ENCODE measurements at regions not wholly inside any gene's neighbourhood (a gene's known extent, or its start where the extent isn't known, plus 50 kb on each side); places are given as distances from the start of the nearest gene placed in this dataset.

DNA sequence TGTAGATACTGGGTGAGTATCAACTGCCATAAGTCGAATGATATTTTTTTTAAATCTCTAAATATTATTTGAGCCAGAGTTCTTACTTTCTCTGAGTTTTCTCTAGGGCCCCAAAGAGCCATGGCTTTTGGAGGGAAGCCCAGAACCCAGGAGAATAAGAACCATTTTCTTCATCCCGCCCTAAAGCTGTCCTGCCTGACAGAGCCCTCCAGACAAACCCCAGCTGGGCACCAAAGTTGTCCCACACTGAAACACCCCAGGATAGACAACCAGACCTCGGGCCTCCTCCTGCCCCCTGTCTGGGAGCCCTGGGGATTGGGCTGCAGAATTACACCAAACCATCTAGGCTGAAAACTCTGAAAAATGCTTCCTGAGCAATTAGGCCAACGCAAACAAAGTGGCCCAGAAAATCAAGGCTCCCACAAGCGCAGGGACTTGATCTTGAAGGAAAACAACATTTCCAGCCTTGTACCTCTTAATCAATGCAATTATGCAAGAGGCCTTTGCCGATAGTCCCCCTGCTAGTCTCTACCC is 113.1 kb downstream of the RRAGC start:
- H3K36me3 ChIP-seq (ENCODE audit: insufficient read depth, low read length) = no peaks in the 10 kb centered on the region
- no peak overlapping the region for H3K4me3 ChIP-seq (ENCODE audit: low read length)
- no peak overlapping the region for H3K9ac ChIP-seq (ENCODE audit: low read depth, low read length)
- H3K27me3 ChIP-seq (ENCODE audit: control insufficient read depth, insufficient read depth, low read length) = no peaks in the 10 kb centered on the region
- no peaks in the 10 kb centered on the region for H3K9me3 ChIP-seq (replicated peaks; ENCODE audit: low read length)
- H3K4me1 ChIP-seq (ENCODE audit: control insufficient read depth, insufficient read depth, low read length) = no peaks in the 10 kb centered on the region
- H3K4me2 ChIP-seq (ENCODE audit: low read length) = no peak overlapping the region

DNA sequence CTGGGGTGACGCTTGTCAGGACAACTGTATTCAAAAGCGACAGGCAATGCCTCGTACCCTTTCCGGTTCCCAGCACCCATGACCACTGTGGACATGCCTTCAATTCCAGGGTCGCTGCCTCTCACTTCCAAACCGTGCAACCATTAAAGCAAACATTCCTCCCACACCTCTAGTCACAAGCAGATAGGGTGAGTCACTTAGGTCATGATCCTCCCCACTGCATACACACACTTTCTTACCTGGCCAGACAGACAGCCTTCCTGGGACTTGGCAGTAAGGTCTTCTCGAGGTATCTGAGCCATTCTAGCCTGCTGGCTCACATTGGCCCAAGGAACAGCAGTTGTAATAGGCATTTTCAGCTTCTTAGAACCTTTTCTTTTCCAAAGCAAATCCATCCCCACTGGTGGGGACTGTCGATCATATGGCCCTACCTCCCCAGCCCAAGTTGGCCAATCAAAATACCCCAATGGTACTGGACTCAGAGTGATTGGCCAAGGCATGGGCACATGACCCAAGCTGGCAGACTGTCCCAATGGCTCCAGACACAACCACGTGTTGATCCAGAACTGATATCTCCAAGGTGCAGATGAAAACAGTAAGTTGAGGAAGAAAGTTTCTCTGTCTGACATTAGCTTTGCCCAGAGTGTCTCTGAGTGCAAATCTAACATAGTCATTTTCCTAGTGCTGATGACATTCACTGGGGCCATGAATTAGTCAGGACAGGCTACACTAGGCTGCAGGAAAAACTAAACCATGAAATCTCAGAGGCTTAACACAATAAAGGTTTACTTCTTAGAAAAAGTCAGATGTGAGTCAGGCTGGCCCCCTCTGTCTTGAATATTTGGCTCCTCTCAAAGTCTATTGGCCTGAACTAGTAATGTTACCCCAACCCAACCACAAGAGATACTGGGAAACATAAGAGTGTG is 113.8 kb downstream of the RRAGC start:
- H3K4me3 ChIP-seq (ENCODE audit: low read length) = no peak overlapping the region
- H3K4me2 ChIP-seq (ENCODE audit: low read length) = no peak overlapping the region
- H3K9ac ChIP-seq (ENCODE audit: low read depth, low read length) = no peak overlapping the region
- H3K4me1 ChIP-seq (ENCODE audit: control insufficient read depth, insufficient read depth, low read length) = no peaks in the 10 kb centered on the region
- no peaks in the 10 kb centered on the region for H3K9me3 ChIP-seq (replicated peaks; ENCODE audit: low read length)
- no peaks in the 10 kb centered on the region for H3K27me3 ChIP-seq (ENCODE audit: control insufficient read depth, insufficient read depth, low read length)
- H3K36me3 ChIP-seq (ENCODE audit: insufficient read depth, low read length) = no peaks in the 10 kb centered on the region

DNA sequence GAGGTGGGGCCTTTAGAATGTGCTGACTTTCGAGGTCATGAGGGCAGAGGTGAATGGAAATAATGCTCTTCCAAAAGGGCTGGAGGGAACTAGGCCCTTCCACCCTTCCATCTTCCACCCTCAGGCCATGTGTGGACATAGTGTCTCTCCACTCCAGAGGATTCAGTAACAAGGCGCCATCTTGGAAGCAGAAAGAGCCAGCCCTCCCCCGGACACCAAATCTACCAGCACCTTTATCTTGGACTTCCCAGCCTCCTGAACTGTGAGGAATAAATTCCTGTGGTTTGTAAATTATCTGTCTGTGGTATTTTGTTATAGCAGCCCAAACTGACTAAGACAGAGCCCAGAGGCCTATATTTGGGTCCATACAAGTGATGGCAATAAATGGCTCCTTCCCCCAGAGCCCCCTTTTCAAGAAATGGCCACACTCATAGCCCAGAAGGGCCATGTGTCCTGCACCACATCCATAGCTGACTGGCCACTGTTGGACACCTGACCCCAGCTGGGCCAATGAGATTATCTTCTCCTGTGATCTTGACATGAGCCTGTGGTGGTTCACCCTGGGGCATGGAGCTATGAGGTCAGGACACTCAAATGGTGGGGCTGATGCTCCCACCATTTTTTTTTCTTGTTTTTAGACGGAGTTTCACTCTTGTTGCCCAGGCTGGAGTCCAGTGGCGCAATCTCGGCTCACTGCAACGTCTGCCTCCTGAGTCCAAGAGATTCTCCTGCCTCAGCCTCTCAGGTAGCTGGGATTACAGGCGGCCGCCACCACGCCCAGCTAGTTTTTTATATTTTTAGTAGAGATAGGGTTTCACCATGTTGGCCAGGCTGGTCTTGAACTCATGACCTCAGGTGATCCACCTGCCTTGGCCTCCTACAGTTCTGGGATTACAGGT is 114.9 kb downstream of the RRAGC start:
- no peaks in the 10 kb centered on the region for H3K4me1 ChIP-seq (ENCODE audit: control insufficient read depth, insufficient read depth, low read length)
- no peak overlapping the region for H3K4me3 ChIP-seq (ENCODE audit: low read length)
- no peak overlapping the region for H3K9ac ChIP-seq (ENCODE audit: low read depth, low read length)
- no peaks in the 10 kb centered on the region for H3K36me3 ChIP-seq (ENCODE audit: insufficient read depth, low read length)
- H3K27me3 ChIP-seq (ENCODE audit: control insufficient read depth, insufficient read depth, low read length) = no peaks in the 10 kb centered on the region
- H3K4me2 ChIP-seq (ENCODE audit: low read length) = no peak overlapping the region
- H3K9me3 ChIP-seq (replicated peaks; ENCODE audit: low read length) = no peaks in the 10 kb centered on the region

DNA sequence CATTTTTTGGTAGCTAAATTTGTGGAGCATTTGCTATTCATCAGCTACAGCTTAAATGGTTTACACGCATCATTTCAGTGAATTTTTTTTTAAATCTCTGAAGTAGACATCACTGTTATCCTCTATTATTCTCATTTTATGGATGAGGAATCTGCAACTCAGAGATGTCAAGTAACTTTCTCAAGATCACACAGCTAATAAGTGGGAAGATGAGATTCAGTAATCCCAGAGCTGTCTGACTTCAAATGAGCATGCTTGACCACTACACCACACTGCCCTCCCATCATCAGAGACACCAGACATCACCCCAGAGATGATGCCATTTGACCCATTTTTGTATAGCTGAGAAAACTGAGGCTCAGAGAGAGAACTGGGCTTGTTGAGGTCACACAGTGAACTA is 116.4 kb downstream of the RRAGC start:
- no peaks in the 10 kb centered on the region for H3K36me3 ChIP-seq (ENCODE audit: insufficient read depth, low read length)
- no peaks in the 10 kb centered on the region for H3K4me1 ChIP-seq (ENCODE audit: control insufficient read depth, insufficient read depth, low read length)
- H3K4me3 ChIP-seq (ENCODE audit: low read length) = no peak overlapping the region
- H3K9me3 ChIP-seq (replicated peaks; ENCODE audit: low read length) = no peaks in the 10 kb centered on the region
- no peak overlapping the region for H3K9ac ChIP-seq (ENCODE audit: low read depth, low read length)
- H3K4me2 ChIP-seq (ENCODE audit: low read length) = no peak overlapping the region
- H3K27me3 ChIP-seq (ENCODE audit: control insufficient read depth, insufficient read depth, low read length) = no peaks in the 10 kb centered on the region

DNA sequence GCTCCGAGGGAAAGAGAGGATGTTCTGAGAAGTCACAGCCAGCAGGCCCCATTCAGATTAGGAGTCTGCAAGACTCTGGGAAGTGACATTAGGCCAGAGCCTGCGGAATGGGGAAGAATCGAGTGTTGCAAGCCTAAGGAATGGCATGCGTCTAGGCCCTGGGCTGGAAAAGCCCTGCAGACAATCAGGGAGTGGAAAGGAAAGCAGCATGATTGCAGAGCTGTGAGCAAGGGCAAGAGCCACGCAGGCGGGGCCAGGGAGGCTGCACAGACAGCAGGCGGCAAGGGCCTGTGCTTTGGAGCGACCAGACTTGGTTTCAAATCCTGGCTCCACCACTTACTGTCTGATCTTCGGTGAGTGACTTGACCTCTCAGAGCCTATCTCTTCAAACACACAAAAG is 118.2 kb downstream of the RRAGC start:
- Histone ChIP-seq H3K4me3 (ENCODE audit: low read length) (no peak overlapping the region), H3K9me3 (replicated peaks; ENCODE audit: low read length) (no peaks in the 10 kb centered on the region), H3K4me1 (ENCODE audit: control insufficient read depth, insufficient read depth, low read length) (no peaks in the 10 kb centered on the region), H3K9ac (ENCODE audit: low read depth, low read length) (no peak overlapping the region), H3K27me3 (ENCODE audit: control insufficient read depth, insufficient read depth, low read length) (no peaks in the 10 kb centered on the region), H3K4me2 (ENCODE audit: low read length) (no peak overlapping the region), H3K36me3 (ENCODE audit: insufficient read depth, low read length) (no peaks in the 10 kb centered on the region)

DNA sequence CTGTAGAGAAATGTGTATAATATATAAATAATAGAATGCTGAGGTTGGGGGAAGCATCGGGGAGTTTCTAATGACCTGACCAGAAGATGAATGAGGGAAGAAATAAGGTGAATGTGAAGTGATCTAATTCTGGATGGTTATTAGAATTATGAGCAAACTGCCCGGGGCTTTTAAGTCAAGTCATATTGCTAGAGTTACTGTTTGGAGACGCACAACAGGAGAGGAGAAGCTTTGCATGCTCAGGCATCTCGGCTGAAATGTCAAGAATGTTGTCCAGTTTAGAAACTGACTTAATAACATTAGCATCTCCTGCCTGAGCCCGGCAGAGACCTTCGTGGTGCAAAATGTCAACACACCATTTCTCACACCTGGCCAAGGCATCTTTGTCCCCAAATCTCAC is 119.1 kb downstream of the RRAGC start:
- Histone ChIP-seq H3K27me3 (ENCODE audit: control insufficient read depth, insufficient read depth, low read length) (no peaks in the 10 kb centered on the region), H3K4me2 (ENCODE audit: low read length) (no peak overlapping the region), H3K9ac (ENCODE audit: low read depth, low read length) (no peak overlapping the region), H3K4me1 (ENCODE audit: control insufficient read depth, insufficient read depth, low read length) (no peaks in the 10 kb centered on the region), H3K36me3 (ENCODE audit: insufficient read depth, low read length) (no peaks in the 10 kb centered on the region), H3K4me3 (ENCODE audit: low read length) (no peak overlapping the region), H3K9me3 (replicated peaks; ENCODE audit: low read length) (no peaks in the 10 kb centered on the region)

DNA sequence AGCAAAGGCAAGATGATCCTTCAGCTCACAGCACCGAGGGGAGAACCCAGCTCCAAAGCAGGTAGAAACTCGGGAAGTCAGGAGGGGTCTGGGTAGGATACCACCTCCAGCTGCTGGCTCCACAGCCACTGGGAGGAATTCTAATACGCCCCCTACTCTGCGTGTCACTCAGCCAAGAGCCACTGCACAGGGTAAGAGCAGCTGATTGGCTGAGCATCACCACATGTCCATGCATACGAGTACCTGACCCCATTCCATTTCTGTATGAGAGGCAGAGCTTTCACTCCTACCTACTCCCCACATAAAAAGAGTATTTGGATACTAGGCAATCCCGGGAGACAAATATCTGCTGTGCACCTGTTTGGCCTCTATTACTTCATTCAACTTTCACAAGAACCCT is 121.4 kb downstream of the RRAGC start:
- no peaks in the 10 kb centered on the region for H3K36me3 ChIP-seq (ENCODE audit: insufficient read depth, low read length)
- H3K4me1 ChIP-seq (ENCODE audit: control insufficient read depth, insufficient read depth, low read length) = no peaks in the 10 kb centered on the region
- H3K9ac ChIP-seq (ENCODE audit: low read depth, low read length) = no peak overlapping the region
- no peaks in the 10 kb centered on the region for H3K27me3 ChIP-seq (ENCODE audit: control insufficient read depth, insufficient read depth, low read length)
- H3K4me3 ChIP-seq (ENCODE audit: low read length) = no peak overlapping the region
- H3K9me3 ChIP-seq (replicated peaks; ENCODE audit: low read length) = no peaks in the 10 kb centered on the region
- no peak overlapping the region for H3K4me2 ChIP-seq (ENCODE audit: low read length)

DNA sequence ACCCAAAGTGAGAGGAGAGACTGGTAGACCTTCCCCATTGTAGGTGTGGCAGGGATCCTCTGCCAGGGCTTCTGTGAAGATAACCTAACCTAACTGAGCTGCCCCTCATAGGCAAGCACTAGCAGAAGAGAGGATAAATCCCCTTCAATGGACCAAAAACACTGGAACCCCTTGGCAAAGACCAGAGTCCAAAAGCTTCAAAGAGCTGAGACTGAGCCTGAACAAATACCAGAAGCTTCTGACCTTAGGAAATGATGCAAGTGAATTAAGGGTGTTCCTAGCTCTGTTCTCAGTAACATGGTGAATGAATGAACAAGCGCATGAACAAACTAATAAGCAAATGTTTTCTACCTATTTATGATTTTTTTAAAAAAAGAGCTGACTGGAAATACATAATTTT is 123.2 kb downstream of the RRAGC start:
- H3K9ac ChIP-seq (ENCODE audit: low read depth, low read length) = no peak overlapping the region
- H3K4me3 ChIP-seq (ENCODE audit: low read length) = no peak overlapping the region
- no peaks in the 10 kb centered on the region for H3K27me3 ChIP-seq (ENCODE audit: control insufficient read depth, insufficient read depth, low read length)
- no peaks in the 10 kb centered on the region for H3K36me3 ChIP-seq (ENCODE audit: insufficient read depth, low read length)
- no peaks in the 10 kb centered on the region for H3K9me3 ChIP-seq (replicated peaks; ENCODE audit: low read length)
- H3K4me1 ChIP-seq (ENCODE audit: control insufficient read depth, insufficient read depth, low read length) = no peaks in the 10 kb centered on the region
- H3K4me2 ChIP-seq (ENCODE audit: low read length) = no peak overlapping the region

DNA sequence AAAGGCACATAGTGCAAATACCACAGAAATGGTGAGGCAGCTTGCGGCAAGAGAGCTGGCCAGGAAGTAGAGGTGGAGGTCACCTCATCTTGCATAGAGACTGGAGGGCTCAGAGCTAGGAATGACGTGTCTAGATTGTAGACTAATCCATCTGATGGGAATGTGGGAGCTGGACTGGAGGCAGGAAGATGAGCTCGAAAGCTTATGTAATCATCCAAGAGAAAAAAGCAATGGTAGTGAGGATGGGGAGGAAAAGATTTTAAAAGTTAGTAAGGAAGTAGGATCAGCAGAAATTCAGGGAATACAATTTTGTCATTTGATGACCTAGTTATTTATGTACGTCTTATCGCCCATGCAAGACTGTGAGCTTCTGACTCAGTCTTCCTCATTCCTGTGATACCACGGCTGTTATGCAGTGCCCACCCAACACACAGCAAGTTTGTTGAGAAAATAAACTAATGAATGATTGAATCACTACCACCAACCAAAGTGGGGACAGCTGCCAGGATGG is 123.9 kb downstream of the RRAGC start:
- Histone ChIP-seq H3K4me2 (ENCODE audit: low read length) (no peak overlapping the region), H3K4me3 (ENCODE audit: low read length) (no peak overlapping the region), H3K9ac (ENCODE audit: low read depth, low read length) (no peak overlapping the region), H3K4me1 (ENCODE audit: control insufficient read depth, insufficient read depth, low read length) (no peaks in the 10 kb centered on the region), H3K9me3 (replicated peaks; ENCODE audit: low read length) (no peaks in the 10 kb centered on the region), H3K36me3 (ENCODE audit: insufficient read depth, low read length) (no peaks in the 10 kb centered on the region), H3K27me3 (ENCODE audit: control insufficient read depth, insufficient read depth, low read length) (peaks cover 4% of the 10 kb centered on the region)

DNA sequence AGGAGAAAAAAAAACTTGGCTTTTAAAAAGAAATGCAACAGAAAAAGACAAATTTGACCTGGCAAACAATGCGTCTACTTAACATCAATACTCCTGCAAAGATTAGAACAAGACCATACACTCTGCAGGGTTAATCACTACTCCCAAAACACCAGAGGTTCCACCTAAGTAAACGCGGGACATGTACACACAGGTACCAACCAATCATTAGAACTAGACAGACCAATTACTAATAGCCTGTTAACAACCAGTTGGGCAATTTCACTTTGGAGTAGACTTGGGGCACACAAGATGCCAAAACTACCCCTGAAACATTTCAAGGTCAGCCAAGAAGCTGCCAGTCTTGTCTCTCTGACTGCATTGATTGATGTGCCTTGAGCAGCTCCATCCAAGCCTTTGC is 125.8 kb downstream of the RRAGC start:
- H3K36me3 ChIP-seq (ENCODE audit: insufficient read depth, low read length) = no peaks in the 10 kb centered on the region
- no peak overlapping the region for H3K9ac ChIP-seq (ENCODE audit: low read depth, low read length)
- H3K27me3 ChIP-seq (ENCODE audit: control insufficient read depth, insufficient read depth, low read length) = peaks cover 7% of the 10 kb centered on the region
- H3K4me3 ChIP-seq (ENCODE audit: low read length) = no peak overlapping the region
- H3K4me1 ChIP-seq (ENCODE audit: control insufficient read depth, insufficient read depth, low read length) = no peaks in the 10 kb centered on the region
- H3K9me3 ChIP-seq (replicated peaks; ENCODE audit: low read length) = no peaks in the 10 kb centered on the region
- H3K4me2 ChIP-seq (ENCODE audit: low read length) = no peak overlapping the region
